ENCODE measurements at regions not wholly inside any gene's neighbourhood (a gene's known extent, or its start where the extent isn't known, plus 50 kb on each side); places are given as distances from the start of the nearest gene placed in this dataset.

DNA sequence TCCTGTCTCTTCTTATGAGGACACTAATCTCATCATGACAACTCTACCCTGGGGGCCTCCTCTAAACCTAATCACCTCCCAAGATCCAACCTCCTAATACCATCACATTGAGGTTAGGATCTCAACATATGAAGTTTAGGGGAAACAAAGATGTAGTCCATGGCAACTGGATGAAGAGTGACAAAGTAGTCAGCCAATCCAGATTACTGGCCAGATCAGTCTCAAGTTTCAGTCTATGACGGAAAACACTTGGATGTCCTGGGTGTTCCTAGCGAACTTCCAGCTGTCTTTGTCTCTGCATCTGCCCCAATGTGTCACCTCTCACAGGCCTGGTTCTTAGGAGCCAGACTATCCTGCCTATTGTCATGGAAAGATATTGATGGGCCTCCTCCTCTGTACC is 630.8 kb downstream of the AACS start:
- Histone ChIP-seq H2BK20ac (ENCODE audit: low read length) (no peak overlapping the region), H4K91ac (replicated peaks; ENCODE audit: insufficient read length, low read length) (no peak overlapping the region), H3K9me3 (ENCODE audit: insufficient read depth in 2 of 2, low read depth in 1 of 2, low read length in 1 of 2) (no peaks in the 10 kb centered on the region), H3K27ac (ENCODE audit: low read depth, low read length) (no peak overlapping the region), H3K23me2 (ENCODE audit: low read depth, low read length) (no peaks in the 10 kb centered on the region), H3K4ac (replicated peaks; ENCODE audit: insufficient read length, low read depth, low read length) (no peak overlapping the region), H3K14ac (ENCODE audit: insufficient read length) (no peak overlapping the region), H3K4me2 (ENCODE audit: insufficient read depth in 1 of 2, low read depth in 2 of 2, low read length in 2 of 2) (no peak overlapping the region), H2BK120ac (replicated peaks; ENCODE audit: low read depth, low read length) (no peak overlapping the region), H3K9ac (replicated peaks in 1 of 4; ENCODE audit: extremely low read depth in 1 of 4, low read depth in 3 of 4, low read length in 3 of 4) (no peak overlapping the region), H3K27me3 (replicated peaks in 1 of 4; ENCODE audit: control insufficient read depth in 3 of 4, extremely low read depth in 1 of 4, insufficient read depth in 3 of 4, low read length in 3 of 4) (no peaks in the 10 kb centered on the region), H4K20me1 (replicated peaks in 1 of 2; ENCODE audit: control insufficient read depth in 1 of 2, insufficient read depth in 2 of 2, low read length in 2 of 2) (no peaks in the 10 kb centered on the region), H2BK12ac (ENCODE audit: low read depth, low read length) (no peak overlapping the region), H2BK5ac (ENCODE audit: low read depth, low read length) (no peak overlapping the region), H3K23ac (ENCODE audit: insufficient read length) (no peak overlapping the region), H2AFZ (ENCODE audit: low read length) (peak overlapping the region; percentile 76; the same call in 1 of the 2 replicates), H3K56ac (replicated peaks; ENCODE audit: insufficient read length, low read depth, low read length) (no peak overlapping the region), H3K4me1 (replicated peaks in 1 of 4; ENCODE audit: control insufficient read depth in 3 of 4, insufficient read depth in 4 of 4, low read length in 3 of 4) (peaks cover 0 to 3% (median 0%) of the 10 kb centered on the region in 4 experiments; a peak in 2 of 7 replicates), H3K36me3 (ENCODE audit: control insufficient read depth in 2 of 4, insufficient read depth in 4 of 4, low read length in 3 of 4) (no peaks in the 10 kb centered on the region), H4K5ac (ENCODE audit: insufficient read length, low read depth, low read length) (no peak overlapping the region), H3K18ac (ENCODE audit: extremely low read depth, low read length) (no peak overlapping the region), H4K8ac (ENCODE audit: extremely low read depth, insufficient read depth, low read length) (no peak overlapping the region), H2BK15ac (ENCODE audit: low read length) (no peak overlapping the region), H3K79me1 (ENCODE audit: low read depth, low read length) (no peaks in the 10 kb centered on the region), H2AK5ac (ENCODE audit: low read depth, low read length) (no peak overlapping the region), H3K4me3 (ENCODE audit: extremely low read depth in 1 of 4, insufficient read depth in 2 of 4, low read depth in 3 of 4, low read length in 4 of 4) (no peak overlapping the region), H3K79me2 (ENCODE audit: control insufficient read depth in 1 of 2, insufficient read depth in 2 of 2, low read length in 2 of 2) (no peaks in the 10 kb centered on the region)
- POLR2A ChIA-PET (ENCODE audit: partially characterized antibody), result interaction anchor here (0.6 kb wide), 1 partner anchor 172 kb away, joined by 3 read pairs; no protein-coding TSS in a partner anchor
- FAIRE-seq (no peak), DNase-seq (ENCODE audit: low read depth in 1 of 2, low spot score in 2 of 2) (no peak)
- WGBS, 2 experiments (ENCODE audit: extremely low coverage in 1 of 2, insufficient coverage in 1 of 2, insufficient read length in 1 of 2, insufficient replicate concordance in 2 of 2, low coverage in 1 of 2, low lambda C conversion rate in 2 of 2, missing lambda C conversion rate in 1 of 2), result 82% methylated on average over 2 of the region's 2 CpGs; no CpG with 5 or more reads in 1 of the 2 experiments
- CTCF ChIA-PET (ENCODE audit: partially characterized antibody), result interaction anchor here (1.0 to 4.0 kb wide), 5 partner anchors 11 to 164 kb away, joined by 3 to 22 read pairs (median 4); no protein-coding TSS in a partner anchor
- TF ChIP-seq KDM5A (IDR thresholded peaks at IDR 0.05; ENCODE audit: low read length) (no peak), GABPA (IDR thresholded peaks at IDR 0.05; ENCODE audit: borderline replicate concordance, insufficient read depth, low read length) (no peak), SAP30 (IDR thresholded peaks at IDR 0.05; ENCODE audit: insufficient read depth, insufficient replicate concordance, low read length) (no peak), EZH2 (IDR thresholded peaks at IDR 0.05; ENCODE audit: low read depth, low read length, severe bottlenecking) (no peak), MAFK (IDR thresholded peaks at IDR 0.05; ENCODE audit: low read depth, low read length) (no peak), CBX5 (IDR thresholded peaks at IDR 0.05; ENCODE audit: low read depth, low read length) (no peak), SP2 (IDR thresholded peaks at IDR 0.05; ENCODE audit: low read length) (no peak), SP1 (IDR thresholded peaks at IDR 0.05; ENCODE audit: low read depth, low read length) (peak; percentile 35; the same call in 1 of the 2 replicates), CBX8 (IDR thresholded peaks at IDR 0.05; ENCODE audit: borderline replicate concordance, low read depth, low read length) (no peak), GTF2F1 (IDR thresholded peaks at IDR 0.05; ENCODE audit: borderline replicate concordance, low read depth, low read length) (no peak)
- TF ChIP-seq, protein P1, sequence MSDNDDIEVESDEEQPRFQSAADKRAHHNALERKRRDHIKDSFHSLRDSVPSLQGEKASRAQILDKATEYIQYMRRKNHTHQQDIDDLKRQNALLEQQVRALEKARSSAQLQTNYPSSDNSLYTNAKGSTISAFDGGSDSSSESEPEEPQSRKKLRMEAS (IDR thresholded peaks at IDR 0.05), result no peak
- TF ChIP-seq, protein P2, sequence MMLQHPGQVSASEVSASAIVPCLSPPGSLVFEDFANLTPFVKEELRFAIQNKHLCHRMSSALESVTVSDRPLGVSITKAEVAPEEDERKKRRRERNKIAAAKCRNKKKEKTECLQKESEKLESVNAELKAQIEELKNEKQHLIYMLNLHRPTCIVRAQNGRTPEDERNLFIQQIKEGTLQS (IDR thresholded peaks at IDR 0.05; ENCODE audit: insufficient read depth, low read depth, low read length), result no peak
